ENCODE measurements at regions not wholly inside any gene's neighbourhood (a gene's known extent, or its start where the extent isn't known, plus 50 kb on each side); places are given as distances from the start of the nearest gene placed in this dataset.

GRCh38 chr1:232894436-232894835, 56.0 kb upstream of the NTPCR start:
- TF ChIP-seq CTCF (IDR thresholded peaks at IDR 0.05) = no peak
- no peak for TF ChIP-seq EP300 (IDR thresholded peaks at IDR 0.05)
